ENCODE measurements at regions not wholly inside any gene's neighbourhood (a gene's known extent, or its start where the extent isn't known, plus 50 kb on each side); places are given as distances from the start of the nearest gene placed in this dataset.

GRCh38 chr13:54373211-54373610, 1344.6 kb downstream of the OLFM4 start:
- no peaks in the 10 kb centered on the region for H3K4me1 ChIP-seq (ENCODE audit: control insufficient read depth in 5 of 5, insufficient read depth in 5 of 5, low read length in 5 of 5)
- TF ChIP-seq, protein P1, sequence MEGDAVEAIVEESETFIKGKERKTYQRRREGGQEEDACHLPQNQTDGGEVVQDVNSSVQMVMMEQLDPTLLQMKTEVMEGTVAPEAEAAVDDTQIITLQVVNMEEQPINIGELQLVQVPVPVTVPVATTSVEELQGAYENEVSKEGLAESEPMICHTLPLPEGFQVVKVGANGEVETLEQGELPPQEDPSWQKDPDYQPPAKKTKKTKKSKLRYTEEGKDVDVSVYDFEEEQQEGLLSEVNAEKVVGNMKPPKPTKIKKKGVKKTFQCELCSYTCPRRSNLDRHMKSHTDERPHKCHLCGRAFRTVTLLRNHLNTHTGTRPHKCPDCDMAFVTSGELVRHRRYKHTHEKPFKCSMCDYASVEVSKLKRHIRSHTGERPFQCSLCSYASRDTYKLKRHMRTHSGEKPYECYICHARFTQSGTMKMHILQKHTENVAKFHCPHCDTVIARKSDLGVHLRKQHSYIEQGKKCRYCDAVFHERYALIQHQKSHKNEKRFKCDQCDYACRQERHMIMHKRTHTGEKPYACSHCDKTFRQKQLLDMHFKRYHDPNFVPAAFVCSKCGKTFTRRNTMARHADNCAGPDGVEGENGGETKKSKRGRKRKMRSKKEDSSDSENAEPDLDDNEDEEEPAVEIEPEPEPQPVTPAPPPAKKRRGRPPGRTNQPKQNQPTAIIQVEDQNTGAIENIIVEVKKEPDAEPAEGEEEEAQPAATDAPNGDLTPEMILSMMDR (IDR thresholded peaks at IDR 0.05; ENCODE audit: control extremely low read depth, extremely low read depth): no peak
- ATAC-seq (ENCODE audit: insufficient read depth, low FRiP score): no peak
- H3K9ac ChIP-seq (ENCODE audit: insufficient read depth in 1 of 2, low read length in 2 of 2): no peak overlapping the region
- 0% methylated on average over 1 of the region's 1 CpG for WGBS, 2 donors
- no peaks in the 10 kb centered on the region for H3K27me3 ChIP-seq (ENCODE audit: control insufficient read depth in 3 of 3, insufficient read depth in 3 of 3, low read length in 2 of 3)
- H3K36me3 ChIP-seq (ENCODE audit: control insufficient read depth in 4 of 4, insufficient read depth in 4 of 4, low read length in 4 of 4): no peaks in the 10 kb centered on the region
- no peak overlapping the region for H3K27ac ChIP-seq (ENCODE audit: low read depth in 1 of 2, low read length in 1 of 2)
- no peak overlapping the region for H3K4me3 ChIP-seq
- no peak for DNase-seq
- no peaks in the 10 kb centered on the region for H3K9me3 ChIP-seq (ENCODE audit: control insufficient read depth in 4 of 4, insufficient read depth in 3 of 4, low read length in 3 of 4)

- H3K9ac ChIP-seq (ENCODE audit: insufficient read depth in 1 of 2, low read length in 2 of 2): no peak overlapping the region
- 75 to 90% methylated on average over 2 of the region's 2 CpGs for WGBS, 2 donors
- no peaks in the 10 kb centered on the region for H3K36me3 ChIP-seq (ENCODE audit: control insufficient read depth in 4 of 4, insufficient read depth in 4 of 4, low read length in 4 of 4)
- peaks cover 0 to 2% (median 0%) of the 10 kb centered on the region in 4 donors for H3K9me3 ChIP-seq (ENCODE audit: control insufficient read depth in 4 of 4, insufficient read depth in 3 of 4, low read length in 3 of 4)
- DNase-seq (no peak), ATAC-seq (ENCODE audit: insufficient read depth, low FRiP score) (no peak)
- H3K27ac ChIP-seq (ENCODE audit: low read depth in 1 of 2, low read length in 1 of 2): no peak overlapping the region
- no peaks in the 10 kb centered on the region for H3K27me3 ChIP-seq (ENCODE audit: control insufficient read depth in 3 of 3, insufficient read depth in 3 of 3, low read length in 2 of 3)
- TF ChIP-seq, protein P1 (IDR thresholded peaks at IDR 0.05; ENCODE audit: control extremely low read depth, extremely low read depth): no peak
- H3K4me1 ChIP-seq (ENCODE audit: control insufficient read depth in 5 of 5, insufficient read depth in 5 of 5, low read length in 5 of 5): no peaks in the 10 kb centered on the region
- H3K4me3 ChIP-seq: no peak overlapping the region
Observed at GRCh38 chr13:54379461-54379860, 1350.8 kb downstream of the OLFM4 start.

- Histone ChIP-seq H3K4me3 (no peak overlapping the region), H3K36me3 (ENCODE audit: control insufficient read depth in 4 of 4, insufficient read depth in 4 of 4, low read length in 4 of 4) (no peaks in the 10 kb centered on the region), H3K27ac (ENCODE audit: low read depth in 1 of 2, low read length in 1 of 2) (no peak overlapping the region), H3K4me1 (ENCODE audit: control insufficient read depth in 5 of 5, insufficient read depth in 5 of 5, low read length in 5 of 5) (no peaks in the 10 kb centered on the region), H3K9ac (ENCODE audit: insufficient read depth in 1 of 2, low read length in 2 of 2) (no peak overlapping the region), H3K9me3 (ENCODE audit: control insufficient read depth in 4 of 4, insufficient read depth in 3 of 4, low read length in 3 of 4) (peaks cover 0 to 2% (median 0%) of the 10 kb centered on the region in 4 donors), H3K27me3 (ENCODE audit: control insufficient read depth in 3 of 3, insufficient read depth in 3 of 3, low read length in 2 of 3) (no peaks in the 10 kb centered on the region)
- DNase-seq: no peak
- TF ChIP-seq, protein P1 (IDR thresholded peaks at IDR 0.05; ENCODE audit: control extremely low read depth, extremely low read depth): no peak
- no peak for ATAC-seq (ENCODE audit: insufficient read depth, low FRiP score)
- 56 to 65% methylated on average over 2 of the region's 2 CpGs for WGBS, 2 donors
Observed at GRCh38 chr13:54383604-54384003, 1355.0 kb downstream of the OLFM4 start.

DNA sequence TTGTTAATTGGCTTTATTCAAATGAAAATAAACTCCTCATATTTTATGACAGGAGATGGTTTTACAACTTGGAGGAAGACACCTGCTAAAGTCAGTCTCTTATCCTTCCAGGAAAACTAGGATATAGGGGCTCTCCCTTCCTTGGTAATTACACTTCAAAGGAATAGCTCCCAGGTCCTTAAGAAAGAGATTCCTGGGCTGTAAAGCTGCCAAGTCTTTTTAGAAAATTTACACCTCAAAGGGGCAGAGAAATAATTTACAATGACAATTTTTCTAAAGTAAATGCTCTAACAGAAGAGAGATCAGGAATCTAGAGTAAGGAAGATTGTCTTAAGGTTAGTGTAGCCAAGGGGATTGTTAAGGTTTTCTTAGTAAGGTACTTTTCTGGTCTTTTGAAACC, 1359.0 kb downstream of the OLFM4 start:
- TF ChIP-seq, protein P1 (IDR thresholded peaks at IDR 0.05; ENCODE audit: control extremely low read depth, extremely low read depth): no peak
- DNase-seq: no peak
- H3K4me1 ChIP-seq (ENCODE audit: control insufficient read depth in 5 of 5, insufficient read depth in 5 of 5, low read length in 5 of 5): no peaks in the 10 kb centered on the region
- H3K9ac ChIP-seq (ENCODE audit: insufficient read depth in 1 of 2, low read length in 2 of 2): no peak overlapping the region
- H3K27ac ChIP-seq (ENCODE audit: low read depth in 1 of 2, low read length in 1 of 2): no peak overlapping the region
- H3K9me3 ChIP-seq (ENCODE audit: control insufficient read depth in 4 of 4, insufficient read depth in 3 of 4, low read length in 3 of 4): no peaks in the 10 kb centered on the region
- no peak overlapping the region for H3K4me3 ChIP-seq
- ATAC-seq (ENCODE audit: insufficient read depth, low FRiP score): no peak
- H3K36me3 ChIP-seq (ENCODE audit: control insufficient read depth in 4 of 4, insufficient read depth in 4 of 4, low read length in 4 of 4): no peaks in the 10 kb centered on the region
- H3K27me3 ChIP-seq (ENCODE audit: control insufficient read depth in 3 of 3, insufficient read depth in 3 of 3, low read length in 2 of 3): no peaks in the 10 kb centered on the region

Data from lung (tissue), 11 donors.